HUDEP-2 (cell line): ENCODE measurements at regions not wholly inside any gene's neighbourhood (a gene's known extent, or its start where the extent isn't known, plus 50 kb on each side); places are given as distances from the start of the nearest gene placed in this dataset.
"Not testable (repeated sequence)": the region's sequence is repeated elsewhere in the genome, so short reads cannot be mapped to it uniquely, and the experiment has no call there.

Experiments used
- DNase-seq, 76 experiments: peaks; one replicate each; lab custom pipeline; 2025; ENCODE audit not compliant: unreplicated experiment in 76 of 76; lab: John Stamatoyannopoulos, UW

DNA sequence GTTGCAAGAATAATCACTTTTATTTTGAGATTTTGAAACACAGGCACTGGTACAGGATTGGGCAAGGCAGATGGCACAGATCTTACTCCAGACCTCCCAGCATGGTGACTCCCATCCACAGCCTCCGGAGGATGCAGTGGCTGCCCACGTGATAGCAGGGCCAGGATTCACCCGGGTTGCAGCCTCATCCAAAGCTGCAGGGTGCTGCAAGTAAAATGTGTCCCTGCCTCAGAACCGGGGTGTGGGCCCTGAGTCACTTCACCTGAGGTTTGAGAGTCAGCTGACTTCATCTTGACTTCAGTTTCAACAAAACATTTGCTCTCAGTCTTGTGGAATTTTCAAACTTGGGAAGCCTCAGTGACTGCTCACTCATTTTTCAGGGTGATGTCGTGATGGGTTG is 201.9 kb downstream of the FGF9 start:
- DNase-seq = no peak

- no peak for DNase-seq
These were observed 204.2 kb downstream of the FGF9 start for GRCh38 chr13:21875116-21875515.

DNA sequence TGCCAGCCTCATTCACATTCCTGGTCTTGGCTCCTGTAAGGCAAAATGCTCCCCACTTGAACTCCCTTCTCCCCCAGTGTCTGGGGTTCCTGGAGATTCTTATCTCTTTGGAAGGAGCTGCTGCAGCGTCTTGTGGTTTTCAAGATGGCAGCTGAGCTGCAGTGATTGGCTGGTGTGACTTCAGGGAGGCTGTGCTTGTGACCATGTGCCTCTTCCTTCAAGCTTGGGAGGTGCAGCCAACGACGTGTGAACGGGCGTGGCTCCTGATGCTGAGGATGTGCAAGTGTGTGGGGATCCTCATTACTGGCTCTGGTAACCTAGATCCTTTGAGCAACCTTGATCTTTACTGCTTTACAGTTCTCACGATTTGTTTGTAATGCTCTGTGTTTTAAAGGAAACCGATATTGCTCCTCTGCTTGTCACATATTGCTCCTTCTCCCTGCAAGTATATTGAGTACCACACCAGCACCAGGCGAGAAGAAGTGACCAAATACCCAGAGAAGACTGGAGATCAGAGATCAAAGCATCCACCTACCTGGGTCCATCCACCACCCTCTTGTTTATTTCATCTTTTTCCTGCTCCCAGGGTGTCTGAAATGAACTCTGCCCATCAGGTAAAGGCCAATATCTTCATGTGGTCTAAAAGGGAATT is 208.5 kb downstream of the FGF9 start:
- no peak for DNase-seq

DNA sequence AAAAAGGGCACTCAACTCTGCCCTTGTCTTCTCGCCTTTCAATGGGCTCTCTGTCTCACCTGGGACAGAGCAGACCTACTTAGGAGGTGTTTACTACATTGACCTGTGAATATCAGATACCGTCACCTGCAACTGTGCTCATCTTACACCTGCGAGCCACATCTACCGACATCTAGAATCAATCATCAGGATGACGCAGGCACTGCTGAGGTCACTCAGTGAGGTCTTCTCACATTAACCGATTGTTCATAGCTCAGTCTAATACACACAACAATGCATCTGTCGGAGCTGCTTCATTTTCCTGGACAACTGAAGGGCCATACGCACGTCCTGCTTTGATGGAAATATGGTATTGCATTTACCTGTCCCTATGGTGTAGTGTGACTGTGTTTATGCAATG is 211.9 kb downstream of the FGF9 start:
- DNase-seq = no peak

DNA sequence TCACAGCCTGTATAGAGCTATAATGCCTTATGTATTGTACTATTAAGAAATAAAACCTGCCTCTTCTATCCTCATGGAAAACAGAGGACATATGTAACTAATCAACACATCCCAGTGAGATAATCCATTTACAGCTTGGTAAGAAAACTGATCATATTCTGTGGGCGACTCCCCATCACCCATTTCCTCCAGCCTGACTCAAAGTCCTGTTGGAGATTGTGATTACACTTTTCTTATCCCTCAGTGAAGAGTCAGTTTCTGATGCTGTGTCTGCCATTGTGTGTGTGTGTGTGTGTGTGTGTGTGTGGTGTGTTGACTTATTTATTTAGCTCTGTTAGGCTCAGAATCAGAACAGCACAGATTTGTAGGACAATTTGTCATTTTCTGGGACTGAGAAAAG is 212.8 kb downstream of the FGF9 start:
- DNase-seq = no peak

DNA sequence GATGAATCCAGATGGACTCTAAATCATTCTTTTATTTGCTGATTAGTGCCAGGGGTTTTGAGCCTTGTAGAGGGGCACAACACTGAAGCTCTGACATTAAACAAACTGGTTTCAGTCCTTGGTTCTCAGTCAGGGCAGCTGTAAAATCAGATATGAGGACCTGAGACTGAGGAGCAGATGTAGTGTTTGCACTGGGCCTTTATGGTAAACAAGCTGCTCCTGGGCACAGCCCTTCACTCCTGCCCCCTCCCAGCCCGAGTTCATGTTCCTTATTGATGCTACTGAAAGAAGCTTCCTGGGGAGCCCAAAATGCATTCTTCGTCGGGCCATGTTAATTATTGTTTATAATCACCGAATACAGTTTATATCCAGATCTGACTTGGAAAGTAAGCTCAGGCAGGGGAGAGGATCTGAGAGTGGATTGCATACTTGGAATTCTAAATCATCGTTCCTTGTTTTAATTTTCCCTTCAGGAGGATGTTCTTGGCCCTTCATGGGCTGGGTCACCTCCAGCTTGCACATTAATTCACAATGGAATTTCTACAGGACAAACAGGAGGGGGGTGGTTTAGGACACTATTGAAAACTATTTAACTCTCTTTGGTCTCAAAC is 213.5 kb downstream of the FGF9 start:
- DNase-seq = no peak

GRCh38 chr13:21884965-21885567 is 214.2 kb downstream of the FGF9 start:
- no peak for DNase-seq

GRCh38 chr13:21885714-21886224 is 214.9 kb downstream of the FGF9 start:
- DNase-seq = no peak

DNA sequence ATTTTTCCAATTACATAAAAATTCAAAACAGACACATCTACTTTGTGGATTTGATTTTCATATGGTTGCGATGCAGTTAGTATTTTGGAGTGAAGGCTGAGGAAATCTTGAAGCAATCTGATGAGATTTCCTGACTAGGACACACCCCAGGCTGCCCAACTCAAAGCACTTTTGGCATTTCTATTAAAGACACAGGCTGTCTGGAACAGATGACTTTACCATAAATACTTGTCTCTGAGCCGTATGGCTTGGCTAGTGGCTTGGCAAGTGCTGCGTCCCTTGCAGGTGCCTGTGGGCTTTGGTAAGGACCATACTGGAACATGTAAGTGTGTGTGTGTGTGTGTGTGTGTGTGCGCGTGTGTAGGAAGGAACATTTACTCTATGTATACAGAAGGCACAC is 218.8 kb downstream of the FGF9 start:
- no peak for DNase-seq

GRCh38 chr13:21890220-21890619 is 219.3 kb downstream of the FGF9 start:
- not testable (repeated sequence) for DNase-seq

DNA sequence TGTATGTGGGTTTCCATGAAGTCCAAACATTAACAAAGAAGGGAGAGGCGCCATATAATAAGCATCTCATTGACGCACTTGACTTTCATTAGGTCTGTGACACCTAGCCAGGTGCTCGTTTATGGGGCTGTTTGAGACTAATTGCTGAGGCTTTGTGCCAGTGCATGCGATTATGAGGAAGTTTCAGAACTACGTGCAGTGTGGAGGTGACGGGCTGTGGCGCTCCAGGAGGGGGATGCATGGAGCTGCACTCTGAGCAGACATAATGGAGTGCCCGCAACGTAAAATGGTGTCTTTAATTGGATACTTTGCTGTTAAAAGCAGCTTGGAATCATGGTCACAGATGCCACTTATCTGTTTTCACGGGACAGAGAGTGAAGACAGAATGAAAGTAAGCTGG is 223.2 kb downstream of the FGF9 start:
- no peak for DNase-seq

- no peak for DNase-seq
These were observed 224.1 kb downstream of the FGF9 start for GRCh38 chr13:21894703-21895699.

GRCh38 chr13:21895779-21896178 is 224.9 kb downstream of the FGF9 start:
- no peak for DNase-seq

DNA sequence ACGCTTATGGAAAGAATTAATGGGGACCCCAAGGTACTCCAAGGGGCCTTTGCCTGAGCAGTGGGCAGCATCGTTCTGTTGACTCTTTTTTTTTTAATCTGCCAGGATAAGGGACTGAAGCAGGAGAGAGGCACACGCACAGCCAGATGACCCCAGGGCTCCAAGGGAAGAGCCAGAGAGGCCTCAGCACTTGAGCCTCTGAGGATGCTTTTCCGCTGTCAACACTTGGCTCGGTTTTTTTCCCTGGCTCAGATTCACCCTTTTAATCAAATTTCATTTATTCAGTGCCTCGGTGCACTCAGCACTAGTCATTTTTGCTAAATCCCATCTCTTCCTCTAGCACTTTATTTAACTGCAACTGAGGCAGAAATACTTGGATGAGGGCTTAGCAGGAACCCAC is 226.3 kb downstream of the FGF9 start:
- DNase-seq = no peak

DNA sequence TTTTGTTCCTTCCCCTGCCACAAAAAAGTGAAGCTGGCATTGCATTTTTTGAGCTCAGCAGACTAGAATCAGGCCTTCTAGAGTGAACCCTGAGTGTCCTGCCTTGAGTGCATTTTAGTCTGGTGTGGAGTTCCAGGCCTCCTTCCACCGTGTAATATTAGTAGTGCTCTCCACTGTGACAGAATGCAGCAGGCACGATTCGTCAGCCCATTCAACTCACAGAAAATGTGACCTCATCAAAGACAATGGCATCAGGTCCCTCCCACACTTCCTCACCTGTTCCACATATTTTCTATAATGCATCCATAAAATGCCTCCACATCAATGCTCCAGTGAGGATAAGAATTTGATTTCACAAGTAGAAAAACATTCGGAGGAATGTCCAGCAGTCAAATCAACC is 227.6 kb downstream of the FGF9 start:
- no peak for DNase-seq

DNA sequence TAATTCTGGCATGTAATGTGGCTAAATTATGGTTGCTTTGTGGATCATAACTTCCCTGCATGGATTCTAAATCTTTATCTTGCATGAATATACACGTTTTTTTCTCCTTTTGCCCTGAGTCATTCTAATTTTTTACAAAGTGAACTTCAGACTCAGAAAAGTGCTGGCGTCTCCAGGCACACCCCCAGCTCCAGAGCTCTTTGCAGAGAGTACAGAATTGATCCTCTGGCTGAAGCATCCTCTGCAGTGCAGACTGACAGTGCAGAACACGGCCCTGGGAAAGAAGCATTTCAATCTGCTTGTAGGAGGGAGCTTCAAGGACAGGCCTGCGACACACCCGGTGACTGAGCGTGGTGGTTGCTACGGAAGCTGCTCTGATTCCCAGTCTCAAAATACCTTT is 228.1 kb downstream of the FGF9 start:
- no peak for DNase-seq

DNA sequence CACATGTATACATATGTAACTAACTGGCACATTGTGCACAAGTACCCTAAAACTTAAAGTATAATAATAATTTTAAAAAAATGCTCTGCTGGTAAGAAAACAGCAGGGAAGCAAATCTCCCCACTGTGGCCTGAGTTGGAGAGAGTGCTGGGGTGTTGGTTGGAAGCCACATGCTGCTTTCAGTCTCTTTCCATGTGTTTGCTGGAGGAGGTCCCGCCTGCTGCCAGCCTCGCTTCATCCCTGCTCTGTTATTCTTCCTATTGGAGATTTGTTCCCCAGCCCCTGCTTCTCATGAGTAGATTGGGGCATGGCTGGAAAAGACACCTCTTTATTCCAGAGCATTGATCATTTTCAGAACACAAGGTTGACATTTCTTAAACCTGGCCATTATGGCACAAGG is 230.5 kb downstream of the FGF9 start:
- no peak for DNase-seq

- no peak for DNase-seq
These were observed 231.2 kb downstream of the FGF9 start for GRCh38 chr13:21901811-21902708.

GRCh38 chr13:21902709-21903098 is 231.8 kb downstream of the FGF9 start:
- no peak for DNase-seq

DNA sequence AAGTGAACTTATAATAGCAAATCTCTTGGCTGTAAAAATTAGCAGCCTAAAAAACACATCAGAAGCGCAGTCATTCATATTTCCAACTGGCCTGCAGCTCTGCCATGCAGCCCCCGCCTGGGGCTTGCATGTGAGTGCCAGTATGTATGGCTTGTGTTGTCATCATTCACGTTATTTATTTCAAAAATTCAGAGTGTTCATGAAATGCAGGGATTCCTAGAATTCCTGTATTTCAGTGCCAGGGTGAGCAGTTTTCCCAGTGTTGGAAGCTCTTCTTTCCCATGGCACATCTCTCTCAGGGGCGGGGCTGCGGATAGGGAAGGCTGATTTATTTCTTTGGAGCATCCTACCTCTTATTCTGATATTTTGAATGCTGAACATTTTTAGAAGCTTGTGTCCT is 234.6 kb downstream of the FGF9 start:
- no peak for DNase-seq
